ENCODE measurements at regions not wholly inside any gene's neighbourhood (a gene's known extent, or its start where the extent isn't known, plus 50 kb on each side); places are given as distances from the start of the nearest gene placed in this dataset.
A peak's percentile ranks its signal among the peaks of the same experiment; 100 is the strongest.

- TF ChIP-seq TSHZ2 (CRISPR knock-in tag; IDR thresholded peaks at IDR 0.05) (0 out of 2 replicates have a peak, but pooled peaks have one; percentile 26), ZNF8 (CRISPR knock-in tag; IDR thresholded peaks at IDR 0.05) (no peak), ISL1 (CRISPR knock-in tag; IDR thresholded peaks at IDR 0.05) (peak; percentile 50)
- ATAC-seq = peak; percentile 84
These were observed 571.8 kb downstream of the TUSC7 start for GRCh38 chr3:117281371-117281770.

GRCh38 chr3:117282566-117282965 lies 573.0 kb downstream of the TUSC7 start:
- TF ChIP-seq BACH2 (CRISPR knock-in tag; IDR thresholded peaks at IDR 0.05; ENCODE audit: borderline replicate concordance) (no peak), CSDC2 (CRISPR knock-in tag; IDR thresholded peaks at IDR 0.05) (no peak), PPARA (CRISPR knock-in tag; IDR thresholded peaks at IDR 0.05; ENCODE audit: borderline replicate concordance) (no peak), ZFP30 (CRISPR knock-in tag; IDR thresholded peaks at IDR 0.05) (no peak), GLIS3 (CRISPR knock-in tag; IDR thresholded peaks at IDR 0.05) (no peak), CSRNP3 (CRISPR knock-in tag; IDR thresholded peaks at IDR 0.05) (no peak), PATZ1 (CRISPR knock-in tag; IDR thresholded peaks at IDR 0.05; ENCODE audit: borderline replicate concordance) (no peak), POU6F1 (CRISPR knock-in tag; IDR thresholded peaks at IDR 0.05; ENCODE audit: borderline replicate concordance, low read depth) (no peak), RARB (CRISPR knock-in tag; IDR thresholded peaks at IDR 0.05) (no peak), ZNF70 (CRISPR knock-in tag; IDR thresholded peaks at IDR 0.05) (no peak), TCF4 (CRISPR knock-in tag; IDR thresholded peaks at IDR 0.05; ENCODE audit: borderline replicate concordance) (no peak), ARNTL (CRISPR knock-in tag; IDR thresholded peaks at IDR 0.05; ENCODE audit: borderline replicate concordance, low read depth) (no peak), ZNF8 (CRISPR knock-in tag; IDR thresholded peaks at IDR 0.05) (no peak), CREB5 (CRISPR knock-in tag; IDR thresholded peaks at IDR 0.05; ENCODE audit: low read depth) (no peak), SNAI2 (CRISPR knock-in tag; IDR thresholded peaks at IDR 0.05) (no peak), OSR1 (CRISPR knock-in tag; IDR thresholded peaks at IDR 0.05) (no peak), TSHZ2 (CRISPR knock-in tag; IDR thresholded peaks at IDR 0.05) (no peak), ESRRG (CRISPR knock-in tag; IDR thresholded peaks at IDR 0.05) (no peak), ZFP3 (CRISPR knock-in tag; IDR thresholded peaks at IDR 0.05) (no peak), ISL1 (CRISPR knock-in tag; IDR thresholded peaks at IDR 0.05) (no peak)
- ATAC-seq = no peak

Measured in SK-N-SH treated with all-trans-retinoic acid at 6 μM for 48 hours (cell line).